Fibroblast of skin of right biceps (primary cell): ENCODE measurements at regions not wholly inside any gene's neighbourhood (a gene's known extent, or its start where the extent isn't known, plus 50 kb on each side); places are given as distances from the start of the nearest gene placed in this dataset.
"Not testable (repeated sequence)": the region's sequence is repeated elsewhere in the genome, so short reads cannot be mapped to it uniquely, and the experiment has no call there.

Source experiments
- DNase-seq: peaks from one replicate; pipeline ENCODE4 v3.0.0-alpha.2; 2013

DNA sequence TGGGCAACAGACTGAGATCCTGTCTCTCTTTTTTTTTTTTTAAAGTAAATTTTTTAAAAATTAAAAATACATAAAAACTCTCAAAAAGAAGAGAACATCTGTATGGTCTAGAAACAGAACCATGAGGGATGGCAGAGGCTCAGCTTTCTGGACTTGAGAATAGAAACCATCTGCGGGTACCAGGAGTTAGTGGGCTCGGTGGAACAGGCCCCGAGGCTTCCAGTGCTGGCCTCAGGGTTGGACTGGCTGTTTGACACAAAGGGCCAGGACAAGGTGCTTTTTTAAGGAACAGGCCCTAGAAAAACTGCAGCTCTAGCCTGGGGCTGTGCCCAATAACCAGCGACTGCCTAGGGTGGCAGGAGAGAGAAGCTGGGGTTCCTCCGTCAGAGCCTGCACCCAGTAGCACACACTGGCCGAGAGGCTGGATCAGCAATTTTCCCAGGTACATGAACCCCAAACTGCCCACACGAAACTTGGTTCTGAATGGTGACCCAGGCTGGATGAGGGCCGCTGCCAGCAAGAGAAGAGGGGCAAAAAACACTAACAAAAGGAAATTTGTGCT, 131.0 kb upstream of the OLIG3 start:
- DNase-seq, result no peak

DNA sequence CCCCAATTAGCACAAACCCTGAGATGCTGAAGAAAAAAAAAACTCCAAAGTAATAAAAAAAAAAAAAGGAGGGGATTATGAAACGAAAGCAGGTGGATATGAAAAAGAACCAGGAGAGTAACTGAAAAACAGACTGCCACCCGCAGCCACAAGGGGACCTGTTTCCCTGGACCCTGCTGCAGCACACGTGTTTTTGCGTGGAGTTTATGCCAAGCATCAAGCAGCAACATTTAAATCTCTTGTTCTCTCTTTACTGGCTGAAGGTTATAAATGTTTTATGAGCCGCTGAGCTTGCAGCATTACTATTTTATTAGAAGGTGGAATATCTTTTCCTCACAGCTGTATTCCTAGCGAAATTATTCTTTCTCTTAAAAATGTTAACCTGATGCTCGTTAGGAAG, 131.6 kb upstream of the OLIG3 start:
- DNase-seq, result no peak

DNA sequence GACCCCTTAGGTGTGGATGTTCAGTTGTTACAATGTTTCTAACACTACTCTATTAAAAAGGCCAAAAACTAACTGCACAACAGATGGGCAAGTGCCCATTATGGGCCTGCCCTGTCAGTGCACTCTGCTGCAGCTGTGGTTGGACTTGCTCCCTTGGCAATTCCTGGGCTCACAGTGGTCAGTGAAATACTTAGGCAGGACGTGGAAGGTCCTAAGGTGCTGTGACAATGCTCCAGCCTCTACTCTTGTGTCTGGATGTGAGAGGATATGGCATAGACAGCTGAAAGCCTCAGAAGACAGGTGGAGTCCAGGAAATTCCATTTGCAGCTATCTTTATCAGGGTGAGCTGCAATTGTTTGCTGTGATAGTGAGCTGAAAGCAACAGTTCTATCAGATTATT, 136.5 kb upstream of the OLIG3 start:
- no peak for DNase-seq

DNA sequence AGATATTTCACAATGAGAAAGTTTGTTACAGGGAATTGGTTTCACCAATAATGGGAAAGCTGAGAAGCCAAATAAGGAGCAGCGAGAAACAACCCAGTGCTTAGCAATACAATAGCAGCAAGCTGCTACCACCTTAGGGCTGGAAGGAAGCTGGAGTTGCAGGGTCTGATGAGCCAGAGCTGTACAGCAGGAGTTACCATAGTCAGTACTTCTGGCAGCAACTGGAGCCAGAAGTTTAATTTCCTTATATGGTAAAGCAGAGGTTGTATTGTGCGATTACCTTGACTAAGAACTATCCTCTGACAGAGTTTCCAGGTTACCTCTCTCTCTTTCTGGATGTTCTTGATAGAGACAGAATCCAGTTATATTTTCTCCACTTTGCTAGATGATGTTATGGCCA, 137.1 kb upstream of the OLIG3 start:
- DNase-seq, result no peak

DNA sequence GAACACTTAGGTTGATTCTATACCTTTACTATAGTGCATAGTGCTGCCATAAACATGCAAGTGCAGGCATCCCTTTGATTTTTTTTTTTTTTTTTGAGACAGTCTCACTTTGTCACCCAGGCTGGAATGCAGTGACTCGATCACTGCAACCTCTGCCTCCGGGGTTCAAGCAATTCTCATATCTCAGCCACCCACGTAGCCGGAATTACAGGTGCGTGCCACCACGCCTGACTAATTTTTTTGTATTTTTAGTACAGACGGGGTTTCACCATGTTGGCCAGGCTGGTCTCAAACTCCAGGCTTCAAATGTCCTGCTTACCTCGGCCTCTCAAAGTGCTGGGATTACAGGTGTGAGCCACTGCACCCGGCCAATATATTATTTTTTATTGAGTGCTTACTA, 140.0 kb upstream of the OLIG3 start:
- not testable (repeated sequence) for DNase-seq

DNA sequence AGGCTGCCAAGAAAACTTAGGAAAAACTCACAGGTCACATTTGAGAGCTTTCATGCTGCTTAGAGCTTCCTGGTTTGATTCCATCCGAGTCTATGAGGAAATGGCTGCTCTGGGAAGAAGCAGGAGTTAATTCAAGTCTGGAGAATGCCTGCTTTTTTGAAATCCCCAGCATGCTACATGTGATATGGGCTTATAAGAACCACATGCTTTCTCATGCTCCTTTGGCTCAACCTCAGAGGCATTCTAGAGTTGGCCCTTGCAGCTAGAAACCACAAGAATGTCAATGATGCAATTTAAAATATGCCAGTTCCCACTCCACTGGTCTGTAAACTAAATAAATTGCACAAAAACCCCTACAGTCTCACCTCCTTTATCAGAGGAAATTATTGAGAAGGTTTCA, 142.9 kb upstream of the OLIG3 start:
- DNase-seq, result peak; percentile 96

DNA sequence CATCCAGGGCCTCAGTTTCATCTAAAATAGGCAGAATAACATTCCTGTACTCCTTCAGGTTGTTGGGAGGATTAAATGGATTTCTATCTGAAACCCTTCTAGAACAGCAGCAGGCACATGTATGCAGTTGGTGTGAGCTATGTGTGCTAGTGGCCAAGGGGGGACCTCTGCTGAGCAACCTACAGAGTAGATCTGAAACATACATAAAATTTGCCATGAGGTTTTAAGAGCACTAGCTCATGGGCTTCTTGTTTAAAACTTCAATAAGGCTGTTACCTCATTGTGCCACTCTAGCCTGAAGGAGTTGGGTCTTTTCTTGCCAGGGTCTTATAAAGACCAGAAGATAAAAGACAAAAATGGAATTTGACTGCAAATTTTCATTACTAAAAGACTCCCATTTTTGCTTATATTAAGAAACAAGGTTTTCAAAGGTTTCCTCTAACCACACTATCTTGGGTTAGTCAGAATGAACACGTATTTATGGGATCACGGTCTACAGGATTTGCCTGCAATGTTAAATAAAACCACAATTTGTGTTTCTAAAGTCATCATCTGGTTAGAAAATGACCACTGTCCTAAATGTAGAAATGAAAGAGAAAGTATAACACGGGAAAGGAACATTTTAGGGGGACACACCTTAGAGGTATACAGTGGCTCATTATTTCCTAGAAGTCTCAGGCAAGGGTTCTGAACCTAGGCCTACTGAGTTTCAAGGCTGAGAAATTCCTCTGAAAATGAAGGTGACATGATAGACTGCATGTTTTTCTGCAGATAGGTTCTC, 144.9 kb upstream of the OLIG3 start:
- DNase-seq, result peak; percentile 15

DNA sequence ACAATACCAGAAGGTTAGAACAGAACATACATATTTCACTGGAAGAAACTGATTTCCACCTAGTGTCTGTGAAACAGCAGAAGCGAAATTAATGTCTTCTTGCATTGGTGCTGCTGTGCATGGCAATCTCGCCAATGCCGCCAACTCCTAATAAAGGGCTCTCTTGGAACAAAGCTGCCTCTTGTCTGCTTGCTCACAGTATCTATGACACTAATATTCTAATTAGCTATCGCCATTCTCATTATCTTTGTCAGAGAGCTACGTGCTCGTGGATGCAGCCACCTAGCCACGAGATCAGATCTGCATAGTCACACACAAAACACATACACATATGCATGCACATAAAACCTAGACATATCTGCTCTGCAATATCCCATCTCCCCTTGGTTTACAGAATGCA, 145.9 kb upstream of the OLIG3 start:
- no peak for DNase-seq

DNA sequence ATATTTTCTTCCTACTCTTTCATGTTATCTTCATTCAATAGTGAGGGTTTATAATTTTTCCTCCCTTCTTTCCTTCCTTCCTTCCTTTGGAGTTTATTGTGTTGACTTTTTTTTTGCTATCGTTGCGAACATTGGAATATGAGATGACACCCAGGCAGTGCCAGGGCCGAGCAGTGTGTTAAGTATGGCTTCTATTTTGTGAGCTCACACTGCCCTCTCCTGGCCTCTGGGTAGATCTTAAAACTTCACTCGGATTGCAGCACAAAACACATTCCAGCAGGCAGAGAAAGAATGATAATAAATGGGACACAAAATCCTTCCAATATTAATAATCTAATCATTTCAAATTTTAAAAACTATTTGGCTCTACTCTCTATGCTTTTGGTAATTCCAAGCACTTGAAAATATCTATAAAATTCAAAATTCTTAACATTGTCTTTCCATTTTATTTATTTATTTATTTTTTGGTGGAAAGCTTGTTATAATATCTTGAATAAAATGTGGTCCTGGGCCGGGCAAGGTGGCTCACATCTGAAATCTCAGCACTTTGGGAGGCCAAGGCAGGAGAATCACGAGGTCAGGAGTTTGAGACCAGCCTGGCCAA, 147.4 kb upstream of the OLIG3 start:
- DNase-seq, result peak; percentile 74

DNA sequence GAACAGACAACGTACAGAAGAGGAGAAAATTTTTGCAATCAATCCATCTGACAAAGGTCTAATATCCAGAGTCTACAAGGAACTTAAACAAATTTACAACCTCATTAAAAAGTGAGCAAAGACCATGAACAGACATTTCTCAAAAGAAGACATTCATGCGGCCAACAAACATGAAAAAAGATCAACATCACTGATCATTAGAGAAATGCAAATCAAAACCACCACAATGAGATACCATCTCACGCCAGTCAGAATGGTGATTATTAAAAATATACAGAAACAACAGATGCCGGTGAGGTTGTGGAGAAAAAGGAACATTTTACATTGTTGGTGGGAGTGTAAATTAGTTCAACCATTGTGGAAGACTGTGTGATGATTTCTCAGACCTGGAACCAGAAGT, 149.0 kb upstream of the OLIG3 start:
- not testable (repeated sequence) for DNase-seq

DNA sequence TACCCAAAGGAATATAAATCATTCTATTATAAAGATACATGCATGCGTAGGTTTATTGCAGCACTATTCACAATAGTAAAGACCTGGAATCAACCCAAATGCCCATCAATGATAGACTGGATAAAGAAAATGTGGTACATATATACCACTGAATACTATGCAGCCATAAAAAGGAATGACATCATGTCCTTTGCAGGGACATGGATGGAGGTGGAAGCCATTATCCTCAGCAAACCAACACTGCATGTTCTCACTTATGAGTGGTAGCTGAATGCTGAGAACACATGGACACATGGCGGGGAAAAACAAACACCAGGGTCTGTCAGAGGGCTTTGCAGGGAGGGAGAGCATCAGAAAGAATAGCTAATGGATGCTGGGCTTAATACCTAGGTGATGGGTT, 149.4 kb upstream of the OLIG3 start:
- DNase-seq, result not testable (repeated sequence)

DNA sequence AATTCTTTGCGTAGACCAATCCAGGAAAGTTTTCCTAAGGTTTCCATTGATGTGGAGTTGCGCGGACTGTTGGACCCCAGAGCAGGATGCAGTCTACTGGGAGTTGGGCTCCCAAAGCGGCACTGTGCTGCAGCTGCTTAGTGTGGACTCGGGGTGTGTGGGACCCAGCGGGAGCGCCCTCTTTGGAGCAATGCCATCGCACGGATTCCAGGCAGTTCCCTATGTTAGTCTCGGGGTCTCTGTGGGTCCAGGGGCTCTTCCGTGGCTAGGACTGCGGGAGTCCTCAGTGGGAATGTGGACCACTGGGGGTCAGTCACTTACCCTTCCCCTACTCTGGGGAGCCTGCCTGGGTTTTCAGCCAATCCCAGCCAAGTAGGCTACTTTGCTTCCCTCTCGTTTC, 151.7 kb upstream of the OLIG3 start:
- no peak for DNase-seq

DNA sequence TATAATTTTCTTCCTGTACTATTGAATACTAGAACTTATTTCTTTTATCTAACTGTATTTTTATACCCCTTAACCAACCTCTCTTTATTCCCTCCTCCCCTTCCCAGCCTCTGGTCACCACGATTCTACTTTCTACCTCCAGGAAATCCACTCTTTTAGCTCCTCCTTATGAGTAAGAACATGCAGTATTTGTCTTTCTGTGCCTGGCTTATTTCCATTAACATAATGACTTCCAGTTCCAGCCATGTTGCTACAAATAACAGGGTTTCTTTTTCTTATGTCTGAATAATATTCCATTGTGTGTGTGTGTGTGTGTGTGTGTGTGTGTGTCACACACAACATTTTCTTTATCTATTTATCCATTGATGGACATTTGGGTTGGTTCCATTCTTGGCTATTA, 152.3 kb upstream of the OLIG3 start:
- DNase-seq, result peak; percentile 9

DNA sequence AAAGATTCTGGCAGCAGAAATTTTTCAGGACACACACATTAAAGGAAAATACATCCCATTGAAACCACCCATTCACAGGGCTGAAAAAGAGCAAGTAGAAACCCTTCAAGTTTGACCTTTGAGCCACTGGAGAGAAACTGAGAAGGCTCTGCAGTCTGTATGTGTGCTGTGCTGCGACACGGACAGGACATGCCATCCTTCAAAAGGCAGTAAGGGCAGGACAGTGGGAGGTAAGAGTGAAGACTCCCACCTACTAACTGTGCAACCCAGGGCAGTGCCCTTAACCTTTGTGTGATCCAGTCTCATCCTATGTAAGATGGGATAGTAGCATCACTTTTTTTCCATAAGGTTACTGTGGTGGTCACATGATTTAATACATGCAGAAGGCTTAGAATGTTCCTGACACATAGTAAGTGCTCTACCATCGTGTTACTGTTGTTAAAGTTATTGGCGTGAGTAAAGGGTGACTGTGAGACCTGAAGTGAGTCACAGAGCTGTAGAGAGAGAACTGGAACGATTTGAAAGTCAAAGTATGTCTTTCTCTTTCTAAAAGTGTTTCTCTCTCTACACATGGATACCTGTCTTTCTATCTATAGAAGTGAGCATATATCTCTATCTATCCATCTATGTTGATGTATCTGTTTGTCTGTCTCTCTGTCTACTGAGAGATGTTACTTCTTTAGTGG, 153.7 kb upstream of the OLIG3 start:
- peak; percentile 7 for DNase-seq

DNA sequence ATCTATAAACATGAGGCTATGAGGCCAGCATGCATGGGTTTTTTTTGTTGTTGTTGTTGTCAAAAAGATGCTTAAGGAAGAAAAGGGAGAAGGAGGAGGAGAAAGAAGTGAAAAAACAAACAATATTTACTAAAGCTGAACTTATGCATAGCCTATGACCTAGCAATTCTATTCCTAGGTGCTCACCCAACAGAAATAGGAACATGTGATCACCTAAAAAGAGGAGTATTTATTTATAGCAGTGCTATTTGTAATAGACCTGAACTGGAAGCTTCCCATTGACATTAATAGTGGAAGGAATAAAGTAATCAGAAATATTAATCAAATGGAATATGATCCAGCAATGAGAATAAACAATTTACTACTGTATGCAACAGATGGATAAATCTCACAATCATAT, 156.5 kb upstream of the OLIG3 start:
- no peak for DNase-seq

DNA sequence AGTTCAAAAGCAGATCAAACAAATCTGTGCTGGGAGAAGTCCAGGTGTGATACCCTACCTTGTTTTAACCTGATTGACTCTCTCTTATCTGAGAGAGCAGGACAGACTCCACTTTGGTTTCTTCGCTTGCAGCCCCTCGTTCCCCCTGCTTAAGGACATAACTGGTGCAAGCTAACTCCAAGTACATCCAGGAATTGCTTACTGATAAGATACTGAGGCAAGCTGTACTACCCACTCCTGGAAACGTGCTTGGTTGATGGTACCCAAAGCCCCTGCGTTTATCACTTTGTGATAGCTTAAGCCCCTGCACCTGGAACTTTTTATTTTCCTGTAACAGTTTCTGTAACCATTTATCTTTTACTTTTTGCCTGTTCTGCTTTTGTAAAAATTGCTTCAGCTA, 157.0 kb upstream of the OLIG3 start:
- no peak for DNase-seq

DNA sequence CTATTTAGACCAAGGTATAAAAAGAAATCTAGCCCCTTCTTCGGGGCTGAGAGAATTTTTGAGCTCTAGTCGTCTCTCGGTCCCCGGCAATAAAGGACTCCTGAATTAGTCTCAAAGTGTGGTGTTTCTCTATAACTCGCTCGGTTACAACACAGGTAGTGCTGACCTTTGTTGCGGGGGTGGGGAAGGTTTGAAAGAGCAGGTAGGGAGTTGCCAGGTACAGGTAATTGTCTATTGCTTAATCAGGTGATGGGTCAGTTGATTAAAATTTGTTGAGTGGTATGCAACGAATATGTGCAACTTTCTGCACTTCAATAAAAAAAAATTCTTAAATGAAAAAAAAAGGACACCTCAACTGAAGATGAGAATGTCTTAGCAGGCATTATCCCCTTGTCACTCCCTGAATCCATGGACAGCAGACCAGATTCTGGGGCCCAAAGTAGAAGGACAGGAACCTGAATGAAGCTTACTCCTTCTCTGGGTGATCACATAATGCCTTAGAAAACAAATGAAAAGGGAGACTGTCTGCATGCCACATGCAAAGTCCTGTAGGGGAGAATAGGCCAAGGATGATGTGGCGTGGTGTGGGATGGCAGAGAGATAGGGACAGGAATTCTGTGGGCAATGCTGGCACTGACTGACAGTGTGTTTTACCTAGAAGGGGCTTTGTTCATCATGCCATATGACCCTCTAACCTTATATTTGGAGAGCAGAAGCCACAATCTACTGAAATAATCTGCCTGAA, 157.6 kb upstream of the OLIG3 start:
- DNase-seq, result no peak

DNA sequence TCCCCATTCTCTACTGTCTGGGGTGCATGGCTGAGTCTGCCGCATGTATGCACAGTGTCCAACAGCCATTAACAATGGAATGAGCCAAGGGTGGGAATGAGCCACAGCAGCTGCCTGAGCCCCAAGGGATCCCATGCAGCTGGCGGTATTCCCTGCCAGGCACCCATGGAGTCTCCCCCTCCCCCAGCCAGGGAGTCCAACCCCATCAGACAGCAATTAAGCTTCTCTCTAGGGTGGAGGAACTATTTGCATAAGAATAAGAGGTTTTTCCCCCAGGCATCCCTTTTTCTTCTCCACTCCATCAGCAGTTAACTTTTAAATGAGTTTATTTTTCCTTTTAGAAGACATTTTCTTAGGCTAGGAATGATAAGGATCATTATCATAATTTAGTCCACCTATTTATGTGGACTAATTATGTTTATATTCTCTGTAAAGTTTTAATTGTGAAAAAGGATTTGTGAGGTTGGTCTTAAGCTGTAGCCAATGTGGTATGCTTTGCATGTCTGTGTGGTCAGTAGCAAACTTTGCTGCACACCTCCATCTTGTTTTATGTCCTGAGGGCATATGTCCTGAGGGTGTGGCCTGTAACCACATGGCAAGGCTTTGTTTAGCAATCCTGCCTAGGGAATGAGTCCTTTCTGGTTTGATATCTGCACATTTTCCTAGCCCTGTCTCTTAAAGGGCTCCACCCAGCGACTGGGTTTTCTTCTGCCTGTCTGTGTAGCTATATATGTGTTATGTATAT, 158.9 kb upstream of the OLIG3 start:
- no peak for DNase-seq

DNA sequence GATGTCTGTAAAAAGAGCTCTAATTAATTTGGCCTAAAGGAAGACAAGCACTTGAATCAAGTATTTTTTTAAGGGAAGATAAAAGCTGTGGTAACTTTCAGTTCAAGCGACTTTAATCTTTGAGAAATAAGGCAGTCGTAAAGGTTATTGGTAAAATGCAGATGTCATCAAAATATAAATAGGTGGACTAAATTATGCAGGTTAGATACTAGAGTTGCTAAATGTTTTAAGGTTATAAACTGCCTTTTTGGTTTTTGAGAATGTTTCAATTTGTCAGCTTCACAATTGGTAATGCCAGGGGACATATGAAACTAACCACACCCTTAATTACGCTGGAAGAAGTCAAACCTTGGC, 159.5 kb upstream of the OLIG3 start:
- no peak for DNase-seq

DNA sequence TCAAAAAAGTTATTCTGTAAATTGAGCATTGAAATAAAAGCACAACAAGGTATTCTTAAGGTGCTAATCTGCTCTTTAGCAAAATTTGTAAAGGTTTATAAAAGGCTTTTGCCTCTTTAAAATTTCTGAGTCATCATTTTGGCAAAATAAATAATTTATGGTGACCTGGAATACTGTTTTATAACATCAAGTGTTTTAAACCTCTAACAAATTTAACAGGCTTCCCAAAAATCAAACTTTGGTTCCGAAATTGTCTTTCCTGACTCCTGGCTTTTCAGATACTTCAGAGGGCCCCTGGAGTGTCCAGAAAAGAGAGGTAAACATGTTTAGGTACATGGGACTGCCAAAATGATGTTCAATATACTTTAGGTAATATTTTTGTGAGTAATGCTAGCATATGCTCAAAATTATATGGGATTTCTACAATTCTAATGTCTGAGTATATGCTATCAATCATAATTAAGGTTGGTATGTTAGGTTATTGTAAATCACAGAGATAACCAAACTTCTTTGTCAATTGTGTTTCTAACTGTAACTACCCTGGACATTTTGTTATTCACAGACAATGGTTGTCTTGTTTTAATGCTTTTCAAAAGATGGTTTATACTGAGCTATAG, 160.3 kb upstream of the OLIG3 start:
- no peak for DNase-seq

DNA sequence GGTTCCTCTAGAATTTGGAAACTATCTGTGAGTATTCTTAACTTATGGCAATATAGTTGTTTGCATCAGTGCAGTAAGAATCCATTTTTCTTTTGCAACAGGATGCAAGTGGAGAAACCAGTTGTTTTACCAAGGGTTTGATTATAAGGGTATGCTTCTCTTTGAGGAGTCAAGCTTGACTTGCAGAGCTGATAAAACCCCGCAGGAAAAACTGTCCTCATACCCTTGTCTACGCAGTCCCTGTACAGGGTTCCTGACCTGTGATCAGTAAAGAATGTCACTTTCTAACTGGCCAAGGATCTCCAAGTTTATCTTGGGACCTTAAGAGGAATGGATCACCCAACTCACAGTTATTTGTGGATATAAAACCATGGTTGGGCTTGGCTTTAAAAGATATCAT, 161.1 kb upstream of the OLIG3 start:
- DNase-seq, result no peak

DNA sequence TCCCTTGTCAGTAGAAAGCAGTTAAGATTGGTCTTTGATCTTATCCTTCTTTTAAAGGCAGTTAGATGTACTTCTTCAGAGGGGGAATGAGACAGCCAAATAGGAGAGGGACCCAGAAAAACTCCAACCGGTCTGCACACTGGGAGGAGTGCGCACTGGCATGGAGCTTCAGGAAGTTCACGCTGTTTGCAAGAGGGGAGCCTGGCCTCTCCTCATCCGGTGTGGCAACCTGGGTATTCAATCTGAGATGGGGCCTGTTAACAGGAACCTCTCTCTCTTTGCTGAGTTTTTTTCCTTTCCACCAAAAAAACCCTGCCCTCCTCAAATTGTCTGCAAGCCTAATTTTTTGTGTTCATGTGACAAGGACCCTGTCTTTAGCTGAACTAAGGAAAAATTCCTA, 162.5 kb upstream of the OLIG3 start:
- no peak for DNase-seq
